ENCODE measurements at regions not wholly inside any gene's neighbourhood (a gene's known extent, or its start where the extent isn't known, plus 50 kb on each side); places are given as distances from the start of the nearest gene placed in this dataset.

DNA sequence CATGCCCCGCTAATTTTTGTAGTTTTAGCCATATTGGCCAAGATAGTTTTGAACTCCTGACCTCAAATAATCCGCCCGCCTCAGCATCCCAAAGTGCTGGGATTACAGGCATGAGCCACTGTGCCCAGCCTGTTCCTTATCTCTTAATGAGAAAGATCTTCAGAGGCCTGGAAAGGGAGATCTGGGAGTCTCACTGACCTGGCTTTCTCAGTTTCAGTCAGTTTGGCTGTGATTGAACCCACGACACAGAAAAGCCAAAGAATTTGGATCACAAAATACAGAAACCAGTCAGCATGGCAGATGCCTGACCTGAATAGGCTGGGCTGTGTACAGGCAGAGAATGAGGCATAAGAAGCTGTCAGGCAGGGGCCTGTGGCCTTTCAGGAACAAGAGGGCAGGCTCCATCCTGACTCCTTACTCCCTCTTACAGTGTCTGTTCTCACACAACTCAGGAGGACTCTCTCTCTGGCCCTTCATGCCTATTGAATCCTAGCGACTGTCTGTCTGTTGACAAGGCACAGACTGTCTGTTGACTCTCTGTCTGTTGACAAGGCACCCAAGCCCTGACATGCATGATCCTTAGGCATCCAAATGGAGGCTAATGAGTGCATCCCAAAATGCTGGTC is 366.5 kb upstream of the CCDC196 start:
- no peaks in the 10 kb centered on the region for H3K4me1 ChIP-seq (ENCODE audit: control extremely low read depth in 1 of 4, control insufficient read depth in 4 of 4, insufficient read depth in 4 of 4, low read length in 3 of 4)
- no peaks in the 10 kb centered on the region for H3K36me3 ChIP-seq (ENCODE audit: control insufficient read depth in 4 of 4, insufficient read depth in 4 of 4, low read length in 3 of 4)
- no peaks in the 10 kb centered on the region for H3K9me3 ChIP-seq (ENCODE audit: control extremely low read depth in 1 of 5, control insufficient read depth in 4 of 5, insufficient read depth in 2 of 5, low read depth in 1 of 5, low read length in 4 of 5)
- no peak overlapping the region for H3K27ac ChIP-seq (ENCODE audit: insufficient read depth in 1 of 2, low read depth in 1 of 2, low read length in 2 of 2, poor library complexity in 1 of 2, severe bottlenecking in 2 of 2)
- 94% methylated on average over 4 of the region's 5 CpGs for WGBS (ENCODE audit: insufficient coverage)
- no peak overlapping the region for H3K4me3 ChIP-seq (ENCODE audit: control insufficient read depth in 1 of 7, extremely low read depth in 1 of 7, insufficient read depth in 4 of 7, low read depth in 2 of 7, low read length in 6 of 7)
- CTCF ChIA-PET: no interaction called here
- POLR2A ChIA-PET: no interaction called here
- no peaks in the 10 kb centered on the region for H3K27me3 ChIP-seq (replicated peaks in 2 of 5; ENCODE audit: control insufficient read depth in 4 of 5, insufficient read depth in 5 of 5, low read length in 4 of 5)
- no peak for DNase-seq

DNA sequence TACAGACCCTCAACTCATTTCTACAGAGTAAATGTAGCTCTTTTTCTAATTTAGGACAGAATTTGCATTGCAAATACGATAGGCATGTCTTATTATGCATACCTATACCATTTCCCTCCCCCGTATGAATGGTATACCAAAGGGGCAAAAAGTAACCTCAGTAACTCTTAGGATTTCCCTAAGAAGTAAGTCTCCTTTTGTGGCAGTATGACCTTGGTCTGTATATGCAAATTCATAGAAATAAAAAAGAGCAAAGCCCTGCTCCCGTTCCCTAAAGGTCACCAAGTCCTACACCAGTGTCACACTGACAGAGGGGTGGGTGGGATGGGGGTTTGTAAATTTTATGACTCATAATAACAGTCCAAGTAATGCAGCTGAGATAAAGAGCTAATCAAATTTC is 365.8 kb upstream of the CCDC196 start:
- no peak overlapping the region for H3K27ac ChIP-seq (ENCODE audit: insufficient read depth in 1 of 2, low read depth in 1 of 2, low read length in 2 of 2, poor library complexity in 1 of 2, severe bottlenecking in 2 of 2)
- ChIA-PET POLR2A (no interaction called here), CTCF (no interaction called here)
- H3K36me3 ChIP-seq (ENCODE audit: control insufficient read depth in 4 of 4, insufficient read depth in 4 of 4, low read length in 3 of 4): no peaks in the 10 kb centered on the region
- DNase-seq: no peak
- H3K27me3 ChIP-seq (replicated peaks in 2 of 5; ENCODE audit: control insufficient read depth in 4 of 5, insufficient read depth in 5 of 5, low read length in 4 of 5): no peaks in the 10 kb centered on the region
- 83% methylated on average over 1 of the region's 3 CpGs for WGBS (ENCODE audit: insufficient coverage)
- H3K4me3 ChIP-seq (ENCODE audit: control insufficient read depth in 1 of 7, extremely low read depth in 1 of 7, insufficient read depth in 4 of 7, low read depth in 2 of 7, low read length in 6 of 7): no peak overlapping the region
- no peaks in the 10 kb centered on the region for H3K9me3 ChIP-seq (ENCODE audit: control extremely low read depth in 1 of 5, control insufficient read depth in 4 of 5, insufficient read depth in 2 of 5, low read depth in 1 of 5, low read length in 4 of 5)
- H3K4me1 ChIP-seq (ENCODE audit: control extremely low read depth in 1 of 4, control insufficient read depth in 4 of 4, insufficient read depth in 4 of 4, low read length in 3 of 4): no peaks in the 10 kb centered on the region

DNA sequence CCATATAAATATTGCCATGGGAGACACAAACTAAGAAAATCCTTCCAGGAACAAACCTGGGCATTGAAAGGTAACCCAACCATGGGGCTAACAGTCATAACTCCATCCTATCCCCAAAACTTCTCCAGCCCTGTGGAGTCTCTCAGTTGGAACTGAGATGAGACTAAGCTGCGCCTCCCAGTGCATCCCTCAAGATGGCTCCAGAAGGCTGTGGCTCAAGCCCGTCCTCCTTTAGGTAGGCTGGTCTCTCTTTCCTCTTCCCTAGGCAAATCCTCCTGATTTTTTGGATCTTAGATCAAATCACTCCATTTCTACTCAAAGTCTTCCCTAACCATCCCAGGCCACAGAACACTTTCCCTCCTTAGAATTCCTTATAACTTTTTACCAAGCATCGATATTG is 364.3 kb upstream of the CCDC196 start:
- DNase-seq: no peak
- no peak overlapping the region for H3K4me3 ChIP-seq (ENCODE audit: control insufficient read depth in 1 of 7, extremely low read depth in 1 of 7, insufficient read depth in 4 of 7, low read depth in 2 of 7, low read length in 6 of 7)
- H3K27me3 ChIP-seq (replicated peaks in 2 of 5; ENCODE audit: control insufficient read depth in 4 of 5, insufficient read depth in 5 of 5, low read length in 4 of 5): no peaks in the 10 kb centered on the region
- no peaks in the 10 kb centered on the region for H3K36me3 ChIP-seq (ENCODE audit: control insufficient read depth in 4 of 4, insufficient read depth in 4 of 4, low read length in 3 of 4)
- 100% methylated on average over 2 of the region's 3 CpGs for WGBS (ENCODE audit: insufficient coverage)
- H3K4me1 ChIP-seq (ENCODE audit: control extremely low read depth in 1 of 4, control insufficient read depth in 4 of 4, insufficient read depth in 4 of 4, low read length in 3 of 4): no peaks in the 10 kb centered on the region
- no peaks in the 10 kb centered on the region for H3K9me3 ChIP-seq (ENCODE audit: control extremely low read depth in 1 of 5, control insufficient read depth in 4 of 5, insufficient read depth in 2 of 5, low read depth in 1 of 5, low read length in 4 of 5)
- H3K27ac ChIP-seq (ENCODE audit: insufficient read depth in 1 of 2, low read depth in 1 of 2, low read length in 2 of 2, poor library complexity in 1 of 2, severe bottlenecking in 2 of 2): no peak overlapping the region
- CTCF ChIA-PET: no interaction called here
- POLR2A ChIA-PET: no interaction called here

DNA sequence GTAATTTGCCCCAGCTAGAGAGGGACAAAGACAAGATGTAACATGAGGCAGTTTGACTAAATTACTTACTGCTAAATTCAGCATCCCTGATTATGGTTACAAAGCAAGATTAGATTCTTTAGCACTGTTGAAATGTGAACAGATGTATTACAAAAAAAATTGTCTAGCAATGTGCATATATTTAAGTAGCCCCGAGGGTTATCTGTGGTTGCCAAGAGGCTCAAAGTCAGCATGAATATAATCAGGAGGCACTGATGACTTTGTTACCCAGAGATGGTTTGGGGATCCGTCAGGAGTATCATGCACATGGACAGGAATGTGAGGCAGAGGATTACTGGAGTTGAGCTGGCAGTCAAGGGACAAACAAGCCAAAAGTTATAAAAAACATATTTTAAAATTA is 356.9 kb upstream of the CCDC196 start:
- H3K4me1 ChIP-seq (ENCODE audit: control extremely low read depth in 1 of 4, control insufficient read depth in 4 of 4, insufficient read depth in 4 of 4, low read length in 3 of 4): no peaks in the 10 kb centered on the region
- DNase-seq: no peak
- H3K27me3 ChIP-seq (replicated peaks in 2 of 5; ENCODE audit: control insufficient read depth in 4 of 5, insufficient read depth in 5 of 5, low read length in 4 of 5): peaks cover 0 to 2% (median 0%) of the 10 kb centered on the region in 5 experiments
- no peak overlapping the region for H3K27ac ChIP-seq (ENCODE audit: insufficient read depth in 1 of 2, low read depth in 1 of 2, low read length in 2 of 2, poor library complexity in 1 of 2, severe bottlenecking in 2 of 2)
- no peaks in the 10 kb centered on the region for H3K9me3 ChIP-seq (ENCODE audit: control extremely low read depth in 1 of 5, control insufficient read depth in 4 of 5, insufficient read depth in 2 of 5, low read depth in 1 of 5, low read length in 4 of 5)
- WGBS (ENCODE audit: insufficient coverage): 100% methylated on average over 1 of the region's 2 CpGs
- no peaks in the 10 kb centered on the region for H3K36me3 ChIP-seq (ENCODE audit: control insufficient read depth in 4 of 4, insufficient read depth in 4 of 4, low read length in 3 of 4)
- no peak overlapping the region for H3K4me3 ChIP-seq (ENCODE audit: control insufficient read depth in 1 of 7, extremely low read depth in 1 of 7, insufficient read depth in 4 of 7, low read depth in 2 of 7, low read length in 6 of 7)
- ChIA-PET POLR2A (no interaction called here), CTCF (no interaction called here)

DNA sequence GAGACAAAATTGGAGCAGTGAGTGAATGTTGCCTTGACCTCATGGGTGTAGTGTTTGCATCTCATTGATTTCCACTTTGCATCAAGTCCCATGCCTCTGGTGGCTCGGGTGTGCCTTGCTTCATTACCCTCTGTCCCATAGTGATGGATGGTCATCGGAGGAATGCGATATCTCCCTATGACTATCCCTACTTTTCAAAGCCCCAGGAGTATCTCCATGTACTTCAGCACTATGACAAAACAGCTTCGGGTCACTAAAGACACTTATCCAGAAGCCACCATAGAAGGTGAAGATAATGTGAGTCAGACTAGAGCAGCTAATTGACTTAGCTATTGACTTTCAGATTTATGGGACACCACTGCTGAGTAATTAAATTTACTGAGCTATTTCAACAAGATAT is 355.1 kb upstream of the CCDC196 start:
- Histone ChIP-seq H3K4me1 (ENCODE audit: control extremely low read depth in 1 of 4, control insufficient read depth in 4 of 4, insufficient read depth in 4 of 4, low read length in 3 of 4) (peaks cover 0 to 9% (median 0%) of the 10 kb centered on the region in 4 experiments), H3K9me3 (ENCODE audit: control extremely low read depth in 1 of 5, control insufficient read depth in 4 of 5, insufficient read depth in 2 of 5, low read depth in 1 of 5, low read length in 4 of 5) (no peaks in the 10 kb centered on the region), H3K27ac (ENCODE audit: insufficient read depth in 1 of 2, low read depth in 1 of 2, low read length in 2 of 2, poor library complexity in 1 of 2, severe bottlenecking in 2 of 2) (no peak overlapping the region), H3K4me3 (ENCODE audit: control insufficient read depth in 1 of 7, extremely low read depth in 1 of 7, insufficient read depth in 4 of 7, low read depth in 2 of 7, low read length in 6 of 7) (no peak overlapping the region), H3K27me3 (replicated peaks in 2 of 5; ENCODE audit: control insufficient read depth in 4 of 5, insufficient read depth in 5 of 5, low read length in 4 of 5) (peaks cover 0 to 2% (median 0%) of the 10 kb centered on the region in 5 experiments), H3K36me3 (ENCODE audit: control insufficient read depth in 4 of 4, insufficient read depth in 4 of 4, low read length in 3 of 4) (no peaks in the 10 kb centered on the region)
- POLR2A ChIA-PET: no interaction called here
- DNase-seq: no peak
- CTCF ChIA-PET: no interaction called here
- WGBS (ENCODE audit: insufficient coverage): no CpG with 5 or more reads among the region's 4 CpGs

DNA sequence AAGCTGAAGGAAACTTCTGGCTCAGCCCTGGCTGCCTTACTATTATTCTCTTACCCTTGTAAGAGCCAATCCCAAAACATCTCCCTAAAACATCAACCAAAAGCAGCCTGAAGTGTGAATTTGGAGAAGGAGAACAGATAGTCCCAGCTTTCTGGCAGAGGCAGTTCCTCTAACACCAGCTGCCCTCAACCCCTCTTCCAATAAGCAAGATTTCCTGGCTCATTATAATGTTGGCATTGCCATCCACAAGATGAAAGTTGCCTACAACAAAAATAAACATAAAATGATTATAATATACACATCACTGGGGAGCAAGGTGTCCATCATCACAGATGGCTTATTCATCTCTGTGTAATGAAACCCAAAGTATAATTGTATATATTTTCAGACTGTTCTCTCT is 352.5 kb upstream of the CCDC196 start:
- Histone ChIP-seq H3K4me3 (ENCODE audit: control insufficient read depth in 1 of 7, extremely low read depth in 1 of 7, insufficient read depth in 4 of 7, low read depth in 2 of 7, low read length in 6 of 7) (no peak overlapping the region), H3K27me3 (replicated peaks in 2 of 5; ENCODE audit: control insufficient read depth in 4 of 5, insufficient read depth in 5 of 5, low read length in 4 of 5) (no peaks in the 10 kb centered on the region), H3K9me3 (ENCODE audit: control extremely low read depth in 1 of 5, control insufficient read depth in 4 of 5, insufficient read depth in 2 of 5, low read depth in 1 of 5, low read length in 4 of 5) (no peaks in the 10 kb centered on the region), H3K36me3 (ENCODE audit: control insufficient read depth in 4 of 4, insufficient read depth in 4 of 4, low read length in 3 of 4) (no peaks in the 10 kb centered on the region), H3K4me1 (ENCODE audit: control extremely low read depth in 1 of 4, control insufficient read depth in 4 of 4, insufficient read depth in 4 of 4, low read length in 3 of 4) (peaks cover 0 to 9% (median 0%) of the 10 kb centered on the region in 4 experiments), H3K27ac (ENCODE audit: insufficient read depth in 1 of 2, low read depth in 1 of 2, low read length in 2 of 2, poor library complexity in 1 of 2, severe bottlenecking in 2 of 2) (no peak overlapping the region)
- CTCF ChIA-PET: no interaction called here
- POLR2A ChIA-PET: no interaction called here
- no peak for DNase-seq

DNA sequence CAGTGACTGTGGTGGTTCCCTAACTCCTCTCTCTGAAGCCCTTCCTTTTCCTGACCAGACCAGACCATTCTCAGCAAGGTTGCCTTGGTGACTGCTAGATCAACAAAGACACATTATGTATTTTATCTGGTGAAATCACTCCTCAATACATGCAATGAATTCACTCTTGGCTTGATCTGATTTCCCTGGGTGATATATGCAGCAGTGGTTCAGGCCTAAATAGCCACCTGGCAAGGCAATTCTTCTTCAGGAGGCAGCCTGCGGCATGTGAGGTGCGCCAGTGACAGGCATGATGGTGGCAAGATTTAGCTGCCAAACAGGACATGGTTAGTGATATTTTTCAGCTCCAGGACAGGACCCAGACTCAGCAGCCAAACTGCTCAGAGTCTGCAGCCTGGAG is 350.3 kb upstream of the CCDC196 start:
- WGBS (ENCODE audit: insufficient coverage): 89% methylated on average over 2 of the region's 2 CpGs
- Histone ChIP-seq H3K27ac (ENCODE audit: insufficient read depth in 1 of 2, low read depth in 1 of 2, low read length in 2 of 2, poor library complexity in 1 of 2, severe bottlenecking in 2 of 2) (peak overlapping the region in 1 of 2 experiments; percentile 12), H3K9me3 (ENCODE audit: control extremely low read depth in 1 of 5, control insufficient read depth in 4 of 5, insufficient read depth in 2 of 5, low read depth in 1 of 5, low read length in 4 of 5) (no peaks in the 10 kb centered on the region), H3K4me3 (ENCODE audit: control insufficient read depth in 1 of 7, extremely low read depth in 1 of 7, insufficient read depth in 4 of 7, low read depth in 2 of 7, low read length in 6 of 7) (no peak overlapping the region), H3K36me3 (ENCODE audit: control insufficient read depth in 4 of 4, insufficient read depth in 4 of 4, low read length in 3 of 4) (no peaks in the 10 kb centered on the region), H3K4me1 (ENCODE audit: control extremely low read depth in 1 of 4, control insufficient read depth in 4 of 4, insufficient read depth in 4 of 4, low read length in 3 of 4) (peaks cover 3 to 19% (median 5%) of the 10 kb centered on the region in 4 experiments), H3K27me3 (replicated peaks in 2 of 5; ENCODE audit: control insufficient read depth in 4 of 5, insufficient read depth in 5 of 5, low read length in 4 of 5) (no peaks in the 10 kb centered on the region)
- ChIA-PET CTCF (no interaction called here), POLR2A (no interaction called here)
- peak in 2 of 3 donors; percentile 47 to 54 for DNase-seq

Measured in common myeloid progenitor, CD34-positive (primary cell).